GM04504 (cell line): ENCODE measurements at regions not wholly inside any gene's neighbourhood (a gene's known extent, or its start where the extent isn't known, plus 50 kb on each side); places are given as distances from the start of the nearest gene placed in this dataset.
"Not testable (repeated sequence)": the region's sequence is repeated elsewhere in the genome, so short reads cannot be mapped to it uniquely, and the experiment has no call there.

Source experiments
- DNase-seq: peaks from one replicate; pipeline ENCODE4 v3.0.0-alpha.2; 2012; ENCODE audit warnings: low read depth

DNA sequence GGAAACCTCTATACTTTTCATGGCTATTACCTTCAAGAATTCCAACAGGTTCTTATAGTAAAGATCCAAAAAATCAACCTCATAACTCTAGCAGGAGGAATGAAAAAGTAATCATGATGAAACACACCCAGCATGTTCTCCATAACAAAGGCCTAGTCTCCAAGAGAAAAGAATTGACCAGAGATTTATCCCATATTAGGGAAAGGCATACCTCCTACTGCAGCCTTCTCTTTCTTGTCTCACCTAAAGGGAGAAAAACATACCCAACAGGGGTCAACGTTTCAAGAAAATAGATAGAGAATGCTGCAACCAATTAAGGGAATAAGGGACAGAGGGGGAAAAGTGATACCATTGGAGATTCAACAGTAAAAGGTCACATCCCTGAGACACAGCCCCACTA, 262.5 kb downstream of the FRK start:
- no peak for DNase-seq

DNA sequence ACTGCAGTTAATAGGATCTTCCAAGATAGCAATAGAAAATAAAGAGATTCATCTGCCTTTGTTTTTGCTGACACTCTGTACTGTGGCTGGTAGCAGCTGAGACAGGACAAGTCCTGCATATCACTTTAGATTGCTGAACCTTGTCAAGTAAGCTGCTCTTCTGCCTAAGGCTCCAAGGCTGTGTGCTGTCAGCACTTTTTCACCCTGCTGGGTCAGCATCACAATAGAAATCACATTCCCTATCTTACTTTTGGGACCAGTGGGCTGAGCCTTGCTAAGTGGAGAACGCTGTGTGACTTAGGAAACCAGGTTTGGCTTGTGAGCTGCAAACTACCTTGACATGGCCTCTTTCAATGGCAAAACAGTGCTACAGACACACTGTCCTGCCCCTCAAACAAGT, 263.9 kb downstream of the FRK start:
- no peak for DNase-seq

DNA sequence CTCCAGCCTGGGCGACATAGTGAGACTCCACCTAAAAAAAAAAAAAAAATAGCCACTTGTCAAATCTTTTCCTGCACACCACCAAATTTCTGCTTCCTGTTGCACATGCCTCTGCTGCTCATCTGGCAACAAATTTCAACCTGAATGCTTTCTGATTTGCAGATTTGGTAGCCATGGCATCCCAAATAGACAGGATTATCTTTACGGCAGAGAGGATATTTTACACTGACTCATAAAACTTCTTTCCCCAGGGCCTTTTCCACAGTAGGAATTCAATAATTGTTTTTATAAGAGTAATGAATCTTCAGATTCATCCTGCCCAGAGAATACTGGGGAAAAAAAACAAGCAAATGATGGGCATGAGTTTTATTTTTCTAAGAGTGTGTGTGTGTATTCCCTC, 264.6 kb downstream of the FRK start:
- DNase-seq = no peak

DNA sequence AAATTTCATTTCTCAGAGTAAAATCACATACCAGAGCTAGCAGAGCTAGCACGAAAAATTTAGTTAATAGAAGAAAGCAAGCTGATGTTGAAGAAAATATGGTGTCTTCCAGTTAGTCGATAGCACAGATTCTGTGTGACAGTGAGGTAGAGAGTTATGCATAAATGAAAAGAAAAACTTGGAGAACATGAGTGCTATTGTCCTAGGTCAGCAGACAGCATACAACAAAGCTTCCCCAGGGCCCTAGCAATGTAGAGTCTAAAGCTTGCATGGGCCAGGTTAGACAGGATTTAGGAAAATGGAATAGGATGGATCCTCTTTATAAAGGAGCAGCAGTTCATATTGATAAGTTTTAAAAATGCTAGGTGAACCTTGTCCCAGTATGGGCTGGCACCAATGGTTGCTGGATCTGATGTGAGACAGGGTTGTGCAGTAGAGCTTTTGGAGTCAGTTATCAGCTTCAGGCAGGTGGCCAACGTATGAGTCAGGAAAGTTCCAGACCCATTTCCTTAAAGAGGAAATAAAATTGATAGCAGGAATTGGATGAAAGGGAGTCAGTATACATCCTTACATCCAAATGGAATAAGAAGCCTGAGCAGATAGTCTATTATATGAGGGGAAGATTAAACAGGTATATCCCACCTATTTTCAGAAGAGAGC, 277.2 kb downstream of the FRK start:
- no peak for DNase-seq

DNA sequence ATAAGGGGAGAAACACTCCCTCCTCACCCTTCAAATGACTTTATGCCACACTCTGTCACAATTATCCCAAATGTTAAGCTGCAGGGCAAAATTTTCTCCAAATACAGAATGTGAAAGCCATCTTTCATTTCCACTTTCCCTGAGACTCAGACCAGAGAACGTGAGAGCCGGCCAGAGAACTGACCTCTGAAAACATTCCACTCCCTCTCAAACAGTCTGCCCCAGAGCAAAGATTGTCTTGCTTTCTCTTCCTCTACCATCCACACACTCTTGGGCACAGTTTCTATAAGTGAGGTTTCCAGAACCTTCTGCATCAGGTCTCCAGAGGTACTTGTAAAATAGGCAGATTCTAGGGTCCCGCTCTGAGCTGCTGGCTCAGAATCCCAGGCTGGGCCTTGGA, 278.1 kb downstream of the FRK start:
- no peak for DNase-seq

DNA sequence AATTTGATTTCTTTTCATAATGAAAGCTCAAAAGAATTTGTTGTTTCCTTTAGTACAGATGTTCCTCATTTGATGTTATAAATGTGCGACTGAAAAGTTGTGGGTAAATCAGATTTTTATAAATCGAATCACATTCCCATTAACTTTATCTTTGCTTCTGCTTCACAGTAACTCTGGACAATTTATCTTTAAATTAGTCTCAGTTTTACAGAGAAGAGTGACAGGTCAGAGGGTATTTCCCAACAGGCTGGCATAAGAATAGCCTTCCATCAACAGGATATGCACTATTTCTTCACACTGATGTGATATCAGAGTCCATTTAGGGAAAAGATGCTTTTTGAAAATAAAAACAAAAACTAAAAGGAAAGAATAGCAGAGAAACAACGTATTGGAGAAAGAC, 286.9 kb downstream of the FRK start:
- DNase-seq = no peak

DNA sequence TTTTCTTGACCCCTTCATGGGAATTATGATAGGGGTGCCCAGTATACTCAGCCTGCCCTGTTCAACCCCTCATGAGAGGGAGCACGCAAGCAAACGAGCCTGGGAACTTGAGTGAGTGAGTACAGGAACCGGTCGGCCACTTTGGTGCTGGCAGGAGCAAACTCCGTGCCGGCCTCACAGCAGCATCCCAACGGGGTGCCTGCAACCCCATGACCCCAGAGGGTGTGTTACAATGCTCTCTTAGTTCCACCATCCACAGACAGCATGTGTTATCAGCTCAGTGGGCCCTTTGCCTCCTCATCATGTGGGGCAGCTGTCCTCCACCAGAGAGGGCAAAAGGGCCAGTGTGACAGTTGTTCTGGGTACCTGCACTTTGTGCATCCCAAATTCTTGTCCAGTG, 289.8 kb downstream of the FRK start:
- DNase-seq = no peak

DNA sequence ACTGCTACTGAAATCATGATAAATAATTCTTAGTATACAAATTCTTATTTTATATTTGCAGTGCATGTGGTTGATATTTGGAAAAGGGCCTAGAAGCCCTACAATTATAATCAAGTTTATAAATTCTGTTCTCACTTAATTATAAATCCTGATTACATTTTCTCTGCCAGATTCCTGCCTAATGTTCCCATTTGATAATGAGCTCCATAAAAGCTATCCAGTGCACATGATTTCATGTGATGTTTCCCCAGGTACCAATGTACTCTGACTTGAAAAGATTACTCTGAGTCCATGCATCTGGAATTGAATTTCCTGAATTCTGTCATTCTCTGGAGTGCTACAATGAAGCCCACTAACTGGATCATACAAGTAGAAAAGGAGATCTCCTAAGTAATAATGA, 292.2 kb downstream of the FRK start:
- DNase-seq = no peak

DNA sequence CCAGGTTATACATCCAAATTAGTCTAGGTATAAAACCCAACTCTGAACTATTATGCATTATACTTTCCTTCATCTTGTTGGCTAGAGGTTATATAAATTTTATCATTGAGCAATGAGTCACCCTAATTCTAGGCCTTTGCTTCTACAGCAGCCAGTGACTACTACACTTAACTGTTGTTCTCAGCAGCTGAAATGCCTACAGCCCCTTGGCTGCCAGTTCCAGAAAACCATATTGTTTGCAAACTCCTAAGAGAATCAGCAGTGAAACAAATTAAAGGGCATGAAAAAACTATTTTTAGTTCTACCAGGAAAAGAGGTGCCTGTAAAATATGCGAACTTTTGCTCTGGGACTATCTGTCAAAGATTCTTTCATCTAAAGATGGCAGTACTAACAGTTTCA, 292.8 kb downstream of the FRK start:
- no peak for DNase-seq

DNA sequence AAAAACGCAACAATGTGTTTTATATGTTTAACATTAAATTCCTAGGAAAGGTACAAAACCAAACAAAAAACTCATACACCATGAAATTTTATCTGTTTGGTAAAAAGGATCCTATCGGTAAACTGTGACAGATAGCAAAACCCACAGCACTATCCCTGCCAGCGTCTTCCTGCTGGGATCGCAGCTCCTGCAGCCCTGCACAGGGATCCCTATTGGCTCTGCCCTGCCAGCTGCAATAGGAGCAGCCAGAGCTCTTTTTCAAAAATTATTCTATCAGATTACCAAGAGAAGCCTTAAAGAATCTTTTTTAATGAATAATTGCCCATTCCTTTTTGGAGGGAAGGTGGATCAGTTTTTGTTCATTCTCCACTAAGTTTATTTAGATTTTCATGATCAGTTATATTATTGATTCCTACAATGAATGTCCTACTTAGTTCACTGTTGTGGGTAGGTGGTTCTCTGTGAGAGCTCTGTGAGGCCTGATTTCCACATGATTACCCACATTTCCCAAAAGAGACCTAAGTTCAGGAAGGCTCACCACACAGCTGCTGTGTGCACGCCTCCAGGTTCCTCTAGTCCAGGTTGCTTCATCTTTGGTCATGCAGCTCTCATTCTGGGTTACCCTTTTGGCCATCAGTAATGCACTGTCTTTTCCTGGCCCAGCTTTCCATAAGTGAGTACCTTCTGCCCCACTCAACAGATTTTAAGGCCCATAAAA, 293.8 kb downstream of the FRK start:
- DNase-seq = no peak

DNA sequence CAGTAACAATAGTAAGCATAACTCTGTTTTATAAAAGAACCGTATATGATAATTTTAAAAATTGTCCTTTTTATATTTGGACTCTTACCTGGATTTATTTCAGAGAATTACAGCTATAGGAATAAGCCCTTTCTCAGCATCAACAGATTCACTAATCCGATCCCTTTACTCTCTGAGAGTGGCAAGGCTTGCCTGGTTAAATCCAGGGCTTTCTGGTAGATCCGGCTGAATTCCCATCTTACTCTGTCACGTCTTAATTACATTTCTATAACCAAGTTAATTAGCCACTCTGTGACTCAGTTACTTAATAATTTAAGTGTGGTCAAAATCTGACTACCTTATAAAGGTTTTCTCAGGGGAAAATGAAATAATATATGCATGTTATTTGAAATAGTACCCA, 294.7 kb downstream of the FRK start:
- no peak for DNase-seq

DNA sequence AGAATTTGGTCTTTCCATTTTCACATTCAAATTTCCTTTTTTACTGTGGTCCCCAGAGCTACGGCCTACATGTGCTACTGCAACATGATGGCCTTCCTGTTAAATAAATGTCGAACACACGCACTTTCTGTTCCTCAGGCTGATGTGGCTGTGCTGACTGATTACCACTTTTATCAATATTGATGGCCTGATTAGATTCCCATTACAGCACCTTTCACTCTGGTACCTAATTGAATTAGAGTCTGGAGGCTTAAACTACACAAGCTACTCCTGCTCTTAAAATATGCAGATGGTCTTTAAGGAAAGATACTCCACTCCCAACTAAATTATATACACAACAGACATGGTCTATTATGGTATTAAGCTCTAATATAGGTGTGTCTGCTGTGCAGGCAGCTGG, 301.6 kb downstream of the FRK start:
- no peak for DNase-seq

DNA sequence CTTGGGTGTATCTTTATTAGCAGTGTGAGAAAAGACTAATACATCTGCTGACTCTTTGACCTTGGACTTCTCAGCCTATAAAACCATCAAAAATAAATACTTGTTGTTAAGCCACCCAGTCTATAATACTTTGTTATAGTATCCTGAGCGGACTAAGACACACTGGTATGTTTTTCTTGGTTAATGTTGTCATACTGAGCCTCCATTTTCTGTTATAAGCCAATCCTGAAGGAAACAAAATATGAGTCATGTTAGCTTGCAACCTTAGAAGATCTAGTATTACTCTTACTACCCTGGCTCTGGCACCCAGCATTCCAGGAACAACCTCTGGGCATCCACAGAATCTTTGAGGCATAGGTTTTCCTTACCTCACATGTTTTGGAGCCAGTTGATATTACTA, 307.2 kb downstream of the FRK start:
- DNase-seq = no peak

DNA sequence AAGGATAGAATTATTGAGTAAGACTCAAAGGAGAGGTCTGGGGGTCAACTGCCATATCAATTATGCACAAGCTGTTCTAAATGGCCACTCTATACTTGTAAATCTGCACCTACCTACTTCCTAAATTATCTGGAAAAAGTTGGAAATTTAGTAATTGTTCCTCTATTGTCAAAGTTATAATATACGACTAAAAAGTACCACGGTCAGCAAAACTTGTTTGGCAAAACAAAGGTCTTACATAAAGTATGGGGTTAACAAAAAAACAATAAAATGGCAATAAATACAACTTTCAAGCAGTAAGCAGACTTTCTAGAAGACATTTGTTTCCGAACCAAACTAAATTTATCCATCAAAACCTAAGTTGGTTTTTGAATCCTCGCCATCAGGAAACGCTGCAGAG, 309.7 kb downstream of the FRK start:
- no peak for DNase-seq

DNA sequence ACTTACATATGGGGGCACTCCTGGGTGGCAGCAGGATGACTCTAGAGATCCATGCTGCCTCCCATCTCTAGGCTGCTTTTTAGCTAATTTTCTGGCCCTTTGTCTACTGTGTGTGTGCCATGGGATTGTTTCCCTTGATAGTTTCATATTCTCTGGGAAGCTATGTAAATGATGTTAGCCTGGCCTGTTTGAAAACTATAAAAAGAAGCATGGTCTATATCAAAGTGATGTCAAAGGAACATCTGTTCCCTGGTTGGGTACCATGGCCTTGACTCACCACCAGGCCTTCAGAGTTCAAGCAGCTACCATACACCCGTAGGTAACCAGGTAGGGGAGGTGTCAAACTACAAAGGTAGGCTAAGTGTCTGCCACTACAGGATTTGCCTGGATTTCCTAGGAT, 310.4 kb downstream of the FRK start:
- no peak for DNase-seq

DNA sequence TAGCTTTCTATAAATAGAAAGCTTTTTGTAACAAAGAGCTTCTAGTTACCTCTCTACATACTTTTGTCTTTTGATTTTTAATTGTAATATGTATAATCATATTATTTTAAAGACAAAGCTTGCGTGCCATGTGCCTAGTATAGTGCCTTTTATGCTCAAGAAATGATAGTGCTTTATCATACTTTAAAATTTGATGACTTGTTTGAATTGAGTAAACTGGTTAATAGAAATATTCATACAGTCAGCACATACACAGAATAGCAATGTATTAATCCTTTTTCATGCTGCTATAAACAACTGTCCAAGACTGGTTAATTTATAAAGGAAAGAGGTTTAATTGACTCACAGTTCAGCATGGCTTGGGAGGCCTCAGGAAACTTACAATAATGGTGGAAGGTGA, 313.0 kb downstream of the FRK start:
- DNase-seq = no peak

DNA sequence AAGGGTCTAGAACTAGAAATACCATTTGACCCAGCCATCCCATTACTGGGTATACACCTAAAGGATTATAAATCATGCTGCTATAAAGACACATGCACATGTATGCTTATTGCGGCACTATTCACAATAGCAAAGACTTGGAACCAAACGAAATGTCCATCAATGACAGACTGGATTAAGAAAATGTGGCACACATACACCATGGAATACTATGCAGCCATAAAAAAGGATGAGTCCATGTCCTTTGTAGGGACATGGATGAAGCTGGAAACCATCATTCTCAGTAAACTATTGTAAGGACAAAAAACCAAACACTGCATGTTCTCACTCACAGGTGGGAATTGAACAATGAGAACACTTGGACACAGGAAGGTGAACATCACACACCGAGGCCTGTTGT, 314.1 kb downstream of the FRK start:
- DNase-seq = not testable (repeated sequence)

DNA sequence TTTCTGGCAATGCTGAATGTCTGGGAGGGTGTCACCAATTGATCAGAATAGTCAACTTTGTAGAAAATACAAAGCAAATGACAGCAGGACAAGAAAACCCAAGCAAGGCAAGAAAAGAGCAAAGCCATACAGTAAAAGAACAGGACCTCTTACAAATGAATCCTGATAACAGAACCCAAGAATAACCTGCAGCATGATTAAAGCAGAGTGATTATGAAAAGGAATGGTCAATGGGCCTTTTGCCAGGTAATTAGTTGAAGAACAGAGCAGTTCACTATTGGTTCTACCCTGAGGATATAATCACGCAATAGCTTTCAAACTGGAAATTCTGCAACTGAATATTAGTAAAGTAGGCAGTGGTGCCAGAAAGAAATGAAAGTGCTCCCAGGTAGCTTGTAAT, 319.8 kb downstream of the FRK start:
- no peak for DNase-seq

DNA sequence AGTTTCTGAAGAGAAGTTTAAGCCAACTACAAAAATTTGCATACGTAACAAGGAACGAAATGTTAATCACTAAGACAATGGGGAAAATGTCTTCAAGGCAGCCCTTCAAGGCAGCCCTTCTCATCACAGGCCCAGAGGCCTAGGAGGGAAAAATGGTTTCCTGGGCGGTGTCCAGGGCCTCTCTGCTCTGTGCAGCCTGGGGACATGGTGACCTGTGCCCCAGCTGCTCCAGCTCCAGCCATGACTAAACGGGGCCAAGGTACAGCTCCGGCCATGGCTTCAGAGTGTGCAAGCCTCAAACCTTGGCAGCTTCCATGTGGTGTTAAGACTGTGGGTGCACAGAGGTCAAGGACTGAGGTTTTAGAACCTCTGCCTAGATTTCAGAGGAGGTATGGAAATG, 325.1 kb downstream of the FRK start:
- DNase-seq = no peak

DNA sequence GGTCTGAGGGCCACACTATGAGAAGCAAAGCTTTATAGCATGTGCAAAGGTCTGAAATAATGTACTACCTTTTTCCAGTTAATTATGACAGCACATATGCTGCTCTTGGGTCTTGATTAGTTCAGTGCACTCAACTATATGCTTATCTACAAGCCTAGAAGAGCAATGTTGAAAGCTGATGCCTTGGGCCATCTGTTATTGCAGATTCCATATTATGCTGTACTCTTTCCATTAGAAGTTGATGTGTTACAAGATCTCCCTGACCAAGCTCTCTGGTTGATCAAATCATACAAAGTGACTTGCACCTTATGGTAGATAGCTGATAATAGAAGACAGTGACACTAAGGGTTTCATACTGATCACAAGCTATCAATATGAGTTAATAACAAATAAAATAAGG, 327.3 kb downstream of the FRK start:
- no peak for DNase-seq

DNA sequence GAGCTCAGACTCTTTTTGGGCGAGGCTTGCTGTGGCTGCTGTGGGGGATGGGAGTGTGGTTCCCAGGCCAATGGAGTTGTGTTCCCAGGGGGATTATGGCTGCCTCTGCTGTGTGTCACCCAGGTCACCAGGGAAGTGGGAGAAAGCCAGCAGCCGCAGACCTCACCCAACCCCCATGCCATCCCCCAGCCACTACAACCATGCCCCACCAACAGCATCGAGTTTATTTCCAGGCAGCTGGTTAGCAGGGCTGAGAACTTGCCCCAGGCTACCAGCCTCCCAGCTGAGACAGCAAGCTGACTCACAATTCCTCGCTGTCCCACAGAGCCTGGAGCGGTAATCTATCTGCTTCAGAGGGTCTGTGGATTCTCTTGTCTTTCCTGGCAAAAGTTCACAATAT, 331.7 kb downstream of the FRK start:
- DNase-seq = no peak

DNA sequence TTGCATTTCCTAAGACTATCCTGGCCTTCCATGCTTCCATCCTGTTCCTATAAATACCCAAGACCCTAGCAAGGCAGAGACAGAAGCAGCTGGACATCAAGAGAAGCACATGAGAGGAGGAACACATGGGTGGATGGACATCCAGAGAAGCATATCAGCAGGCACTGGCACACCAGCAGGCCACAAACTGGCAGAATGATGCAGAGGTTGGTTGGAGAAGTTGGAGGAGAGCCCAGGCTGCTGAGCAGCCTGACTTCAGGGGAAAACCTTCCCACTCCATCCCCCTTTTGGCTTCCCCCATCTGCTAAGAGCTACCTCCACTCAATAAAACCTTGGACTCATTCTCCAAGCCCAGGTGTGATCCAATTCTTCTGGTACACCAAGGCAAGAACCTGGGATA, 332.5 kb downstream of the FRK start:
- no peak for DNase-seq

DNA sequence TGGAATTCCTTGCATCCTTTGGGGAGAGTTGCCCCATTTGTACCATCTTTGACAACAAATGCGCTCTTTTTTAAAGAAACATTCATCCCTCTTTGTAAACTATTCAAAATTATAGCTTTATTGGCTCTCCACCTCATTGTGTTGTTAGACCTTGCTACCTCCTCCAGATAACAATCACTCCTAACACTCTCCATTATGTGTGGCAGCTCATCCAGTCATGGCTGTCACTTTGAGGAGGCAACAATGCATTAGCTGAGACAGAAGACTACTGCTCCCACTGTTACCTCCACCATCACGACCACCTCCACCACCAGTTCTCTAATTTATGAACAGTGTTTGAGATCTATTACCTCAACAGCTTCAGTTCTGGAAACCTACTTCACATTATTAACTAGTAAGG, 339.1 kb downstream of the FRK start:
- DNase-seq = no peak

DNA sequence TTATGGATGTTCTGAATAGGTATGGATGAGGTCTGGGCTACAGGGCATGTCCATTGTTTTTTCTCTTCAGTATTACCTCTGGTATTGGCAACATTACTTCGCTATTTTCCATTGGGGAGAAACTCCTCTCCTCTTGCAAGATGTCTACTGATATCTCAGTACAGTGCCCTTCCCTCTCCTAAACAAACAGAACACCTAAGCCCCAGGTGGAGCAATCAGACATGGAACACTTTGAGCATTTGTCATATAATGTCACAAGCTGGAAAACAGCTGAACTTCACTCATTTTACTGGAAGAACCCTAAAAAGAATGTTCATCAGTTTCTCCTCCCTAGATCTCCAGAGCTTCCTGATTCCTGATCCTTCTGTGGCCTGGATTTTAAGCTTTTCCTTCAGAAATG, 339.8 kb downstream of the FRK start:
- no peak for DNase-seq
